ENCODE measurements at regions not wholly inside any gene's neighbourhood (a gene's known extent, or its start where the extent isn't known, plus 50 kb on each side); places are given as distances from the start of the nearest gene placed in this dataset.

DNA sequence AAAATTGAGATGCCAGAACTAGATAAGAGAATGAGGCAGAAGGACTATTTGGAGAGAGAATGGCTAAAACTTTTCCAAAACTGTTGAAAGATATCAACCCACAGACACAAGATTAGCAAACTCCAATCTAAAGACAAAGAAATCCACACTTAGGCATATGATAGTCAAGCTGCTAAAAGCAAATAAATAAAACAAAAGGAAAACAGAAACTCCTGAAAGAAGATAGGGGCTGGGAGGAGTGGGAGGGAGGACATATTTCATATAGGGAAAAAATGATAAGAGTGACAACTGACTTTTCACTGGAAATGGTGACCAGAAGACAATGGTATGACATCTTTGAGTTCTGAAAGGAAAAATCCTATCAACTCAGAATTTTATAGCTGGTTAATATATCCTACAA is 105.4 kb upstream of the ADO start:
- H3K9me2 ChIP-seq (ENCODE audit: insufficient read depth) = peaks cover 9% of the 10 kb centered on the region
- no peak overlapping the region for H3K27ac ChIP-seq (ENCODE audit: low read depth)
- Mint-ChIP-seq H3K9me3 (peaks cover 44% of the 10 kb centered on the region), H3K27ac (no peak overlapping the region), H3K27me3 (ENCODE audit: insufficient read depth, low read depth, poor library complexity) (no peaks in the 10 kb centered on the region), H3K4me1 (no peaks in the 10 kb centered on the region), H3K36me3 (ENCODE audit: low read depth) (peaks cover 13% of the 10 kb centered on the region), H3K4me3 (no peak overlapping the region)
- no peak overlapping the region for H3K4me3 ChIP-seq
- TF ChIP-seq STAT1 (IDR thresholded peaks at IDR 0.05; ENCODE audit: unreplicated experiment) (no peak), EZH2phosphoT487 (IDR thresholded peaks at IDR 0.05; ENCODE audit: unreplicated experiment) (no peak), NANOG (IDR thresholded peaks at IDR 0.05; ENCODE audit: borderline replicate concordance) (no peak), CREB1 (CRISPR knock-in tag; IDR thresholded peaks at IDR 0.05; ENCODE audit: low read depth) (no peak), ZNF114 (CRISPR knock-in tag; IDR thresholded peaks at IDR 0.05) (no peak), POLR2AphosphoS5 (IDR thresholded peaks at IDR 0.05; ENCODE audit: low read depth) (no peak), EZH2 (IDR thresholded peaks at IDR 0.05; ENCODE audit: low read depth, unreplicated experiment) (no peak), JUNB (IDR thresholded peaks at IDR 0.05; ENCODE audit: unreplicated experiment) (no peak)
- TF ChIP-seq, protein P1, sequence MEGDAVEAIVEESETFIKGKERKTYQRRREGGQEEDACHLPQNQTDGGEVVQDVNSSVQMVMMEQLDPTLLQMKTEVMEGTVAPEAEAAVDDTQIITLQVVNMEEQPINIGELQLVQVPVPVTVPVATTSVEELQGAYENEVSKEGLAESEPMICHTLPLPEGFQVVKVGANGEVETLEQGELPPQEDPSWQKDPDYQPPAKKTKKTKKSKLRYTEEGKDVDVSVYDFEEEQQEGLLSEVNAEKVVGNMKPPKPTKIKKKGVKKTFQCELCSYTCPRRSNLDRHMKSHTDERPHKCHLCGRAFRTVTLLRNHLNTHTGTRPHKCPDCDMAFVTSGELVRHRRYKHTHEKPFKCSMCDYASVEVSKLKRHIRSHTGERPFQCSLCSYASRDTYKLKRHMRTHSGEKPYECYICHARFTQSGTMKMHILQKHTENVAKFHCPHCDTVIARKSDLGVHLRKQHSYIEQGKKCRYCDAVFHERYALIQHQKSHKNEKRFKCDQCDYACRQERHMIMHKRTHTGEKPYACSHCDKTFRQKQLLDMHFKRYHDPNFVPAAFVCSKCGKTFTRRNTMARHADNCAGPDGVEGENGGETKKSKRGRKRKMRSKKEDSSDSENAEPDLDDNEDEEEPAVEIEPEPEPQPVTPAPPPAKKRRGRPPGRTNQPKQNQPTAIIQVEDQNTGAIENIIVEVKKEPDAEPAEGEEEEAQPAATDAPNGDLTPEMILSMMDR (conservative IDR thresholded peaks at IDR 0.05; ENCODE audit: low read depth in 2 of 2) = no peak
- TF ChIP-seq, protein P2, sequence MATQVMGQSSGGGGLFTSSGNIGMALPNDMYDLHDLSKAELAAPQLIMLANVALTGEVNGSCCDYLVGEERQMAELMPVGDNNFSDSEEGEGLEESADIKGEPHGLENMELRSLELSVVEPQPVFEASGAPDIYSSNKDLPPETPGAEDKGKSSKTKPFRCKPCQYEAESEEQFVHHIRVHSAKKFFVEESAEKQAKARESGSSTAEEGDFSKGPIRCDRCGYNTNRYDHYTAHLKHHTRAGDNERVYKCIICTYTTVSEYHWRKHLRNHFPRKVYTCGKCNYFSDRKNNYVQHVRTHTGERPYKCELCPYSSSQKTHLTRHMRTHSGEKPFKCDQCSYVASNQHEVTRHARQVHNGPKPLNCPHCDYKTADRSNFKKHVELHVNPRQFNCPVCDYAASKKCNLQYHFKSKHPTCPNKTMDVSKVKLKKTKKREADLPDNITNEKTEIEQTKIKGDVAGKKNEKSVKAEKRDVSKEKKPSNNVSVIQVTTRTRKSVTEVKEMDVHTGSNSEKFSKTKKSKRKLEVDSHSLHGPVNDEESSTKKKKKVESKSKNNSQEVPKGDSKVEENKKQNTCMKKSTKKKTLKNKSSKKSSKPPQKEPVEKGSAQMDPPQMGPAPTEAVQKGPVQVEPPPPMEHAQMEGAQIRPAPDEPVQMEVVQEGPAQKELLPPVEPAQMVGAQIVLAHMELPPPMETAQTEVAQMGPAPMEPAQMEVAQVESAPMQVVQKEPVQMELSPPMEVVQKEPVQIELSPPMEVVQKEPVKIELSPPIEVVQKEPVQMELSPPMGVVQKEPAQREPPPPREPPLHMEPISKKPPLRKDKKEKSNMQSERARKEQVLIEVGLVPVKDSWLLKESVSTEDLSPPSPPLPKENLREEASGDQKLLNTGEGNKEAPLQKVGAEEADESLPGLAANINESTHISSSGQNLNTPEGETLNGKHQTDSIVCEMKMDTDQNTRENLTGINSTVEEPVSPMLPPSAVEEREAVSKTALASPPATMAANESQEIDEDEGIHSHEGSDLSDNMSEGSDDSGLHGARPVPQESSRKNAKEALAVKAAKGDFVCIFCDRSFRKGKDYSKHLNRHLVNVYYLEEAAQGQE (IDR thresholded peaks at IDR 0.05; ENCODE audit: unreplicated experiment) = no peak
- TF ChIP-seq, protein P3, sequence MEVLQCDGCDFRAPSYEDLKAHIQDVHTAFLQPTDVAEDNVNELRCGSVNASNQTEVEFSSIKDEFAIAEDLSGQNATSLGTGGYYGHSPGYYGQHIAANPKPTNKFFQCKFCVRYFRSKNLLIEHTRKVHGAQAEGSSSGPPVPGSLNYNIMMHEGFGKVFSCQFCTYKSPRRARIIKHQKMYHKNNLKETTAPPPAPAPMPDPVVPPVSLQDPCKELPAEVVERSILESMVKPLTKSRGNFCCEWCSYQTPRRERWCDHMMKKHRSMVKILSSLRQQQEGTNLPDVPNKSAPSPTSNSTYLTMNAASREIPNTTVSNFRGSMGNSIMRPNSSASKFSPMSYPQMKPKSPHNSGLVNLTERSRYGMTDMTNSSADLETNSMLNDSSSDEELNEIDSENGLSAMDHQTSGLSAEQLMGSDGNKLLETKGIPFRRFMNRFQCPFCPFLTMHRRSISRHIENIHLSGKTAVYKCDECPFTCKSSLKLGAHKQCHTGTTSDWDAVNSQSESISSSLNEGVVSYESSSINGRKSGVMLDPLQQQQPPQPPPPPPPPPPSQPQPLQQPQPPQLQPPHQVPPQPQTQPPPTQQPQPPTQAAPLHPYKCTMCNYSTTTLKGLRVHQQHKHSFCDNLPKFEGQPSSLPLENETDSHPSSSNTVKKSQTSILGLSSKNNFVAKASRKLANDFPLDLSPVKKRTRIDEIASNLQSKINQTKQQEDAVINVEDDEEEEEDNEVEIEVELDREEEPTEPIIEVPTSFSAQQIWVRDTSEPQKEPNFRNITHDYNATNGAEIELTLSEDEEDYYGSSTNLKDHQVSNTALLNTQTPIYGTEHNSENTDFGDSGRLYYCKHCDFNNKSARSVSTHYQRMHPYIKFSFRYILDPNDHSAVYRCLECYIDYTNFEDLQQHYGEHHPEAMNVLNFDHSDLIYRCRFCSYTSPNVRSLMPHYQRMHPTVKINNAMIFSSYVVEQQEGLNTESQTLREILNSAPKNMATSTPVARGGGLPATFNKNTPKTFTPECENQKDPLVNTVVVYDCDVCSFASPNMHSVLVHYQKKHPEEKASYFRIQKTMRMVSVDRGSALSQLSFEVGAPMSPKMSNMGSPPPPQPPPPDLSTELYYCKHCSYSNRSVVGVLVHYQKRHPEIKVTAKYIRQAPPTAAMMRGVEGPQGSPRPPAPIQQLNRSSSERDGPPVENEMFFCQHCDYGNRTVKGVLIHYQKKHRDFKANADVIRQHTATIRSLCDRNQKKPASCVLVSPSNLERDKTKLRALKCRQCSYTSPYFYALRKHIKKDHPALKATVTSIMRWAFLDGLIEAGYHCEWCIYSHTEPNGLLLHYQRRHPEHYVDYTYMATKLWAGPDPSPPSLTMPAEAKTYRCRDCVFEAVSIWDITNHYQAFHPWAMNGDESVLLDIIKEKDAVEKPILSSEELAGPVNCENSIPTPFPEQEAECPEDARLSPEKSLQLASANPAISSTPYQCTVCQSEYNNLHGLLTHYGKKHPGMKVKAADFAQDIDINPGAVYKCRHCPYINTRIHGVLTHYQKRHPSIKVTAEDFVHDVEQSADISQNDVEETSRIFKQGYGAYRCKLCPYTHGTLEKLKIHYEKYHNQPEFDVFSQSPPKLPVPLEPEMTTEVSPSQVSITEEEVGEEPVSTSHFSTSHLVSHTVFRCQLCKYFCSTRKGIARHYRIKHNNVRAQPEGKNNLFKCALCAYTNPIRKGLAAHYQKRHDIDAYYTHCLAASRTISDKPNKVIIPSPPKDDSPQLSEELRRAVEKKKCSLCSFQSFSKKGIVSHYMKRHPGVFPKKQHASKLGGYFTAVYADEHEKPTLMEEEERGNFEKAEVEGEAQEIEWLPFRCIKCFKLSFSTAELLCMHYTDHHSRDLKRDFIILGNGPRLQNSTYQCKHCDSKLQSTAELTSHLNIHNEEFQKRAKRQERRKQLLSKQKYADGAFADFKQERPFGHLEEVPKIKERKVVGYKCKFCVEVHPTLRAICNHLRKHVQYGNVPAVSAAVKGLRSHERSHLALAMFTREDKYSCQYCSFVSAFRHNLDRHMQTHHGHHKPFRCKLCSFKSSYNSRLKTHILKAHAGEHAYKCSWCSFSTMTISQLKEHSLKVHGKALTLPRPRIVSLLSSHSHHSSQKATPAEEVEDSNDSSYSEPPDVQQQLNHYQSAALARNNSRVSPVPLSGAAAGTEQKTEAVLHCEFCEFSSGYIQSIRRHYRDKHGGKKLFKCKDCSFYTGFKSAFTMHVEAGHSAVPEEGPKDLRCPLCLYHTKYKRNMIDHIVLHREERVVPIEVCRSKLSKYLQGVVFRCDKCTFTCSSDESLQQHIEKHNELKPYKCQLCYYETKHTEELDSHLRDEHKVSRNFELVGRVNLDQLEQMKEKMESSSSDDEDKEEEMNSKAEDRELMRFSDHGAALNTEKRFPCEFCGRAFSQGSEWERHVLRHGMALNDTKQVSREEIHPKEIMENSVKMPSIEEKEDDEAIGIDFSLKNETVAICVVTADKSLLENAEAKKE (CRISPR knock-in tag; IDR thresholded peaks at IDR 0.05) = no peak
- TF ChIP-seq, protein P4, sequence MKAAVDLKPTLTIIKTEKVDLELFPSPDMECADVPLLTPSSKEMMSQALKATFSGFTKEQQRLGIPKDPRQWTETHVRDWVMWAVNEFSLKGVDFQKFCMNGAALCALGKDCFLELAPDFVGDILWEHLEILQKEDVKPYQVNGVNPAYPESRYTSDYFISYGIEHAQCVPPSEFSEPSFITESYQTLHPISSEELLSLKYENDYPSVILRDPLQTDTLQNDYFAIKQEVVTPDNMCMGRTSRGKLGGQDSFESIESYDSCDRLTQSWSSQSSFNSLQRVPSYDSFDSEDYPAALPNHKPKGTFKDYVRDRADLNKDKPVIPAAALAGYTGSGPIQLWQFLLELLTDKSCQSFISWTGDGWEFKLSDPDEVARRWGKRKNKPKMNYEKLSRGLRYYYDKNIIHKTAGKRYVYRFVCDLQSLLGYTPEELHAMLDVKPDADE (IDR thresholded peaks at IDR 0.05) = no peak
- no peaks in the 10 kb centered on the region for H3F3A ChIP-seq (replicated peaks; ENCODE audit: low read depth)
- H3K79me2 ChIP-seq (replicated peaks; ENCODE audit: insufficient read depth) = no peaks in the 10 kb centered on the region
- no peak for ATAC-seq
- H3K4me1 ChIP-seq (ENCODE audit: insufficient read depth) = no peaks in the 10 kb centered on the region
- no peaks in the 10 kb centered on the region for H3K27me3 ChIP-seq (ENCODE audit: insufficient read depth)
- H4K20me1 ChIP-seq (replicated peaks; ENCODE audit: insufficient read depth) = no peaks in the 10 kb centered on the region
- no peak overlapping the region for H3K4me2 ChIP-seq
- H3K36me3 ChIP-seq (ENCODE audit: insufficient read depth) = 0 out of 2 replicates have a peak, but pooled peaks cover 7% of the 10 kb centered on the region
- no peak overlapping the region for H2AFZ ChIP-seq
- DNase-seq (ENCODE audit: low spot score) = no peak
